ENCODE measurements at regions not wholly inside any gene's neighbourhood (a gene's known extent, or its start where the extent isn't known, plus 50 kb on each side); places are given as distances from the start of the nearest gene placed in this dataset.

GRCh38 chr2:221064058-221064854 is 507.8 kb downstream of the EPHA4 start:
- CTCF ChIA-PET = no interaction called here

GRCh38 chr2:221064880-221065279 is 507.2 kb downstream of the EPHA4 start:
- no peak for TF ChIP-seq SUZ12 (IDR thresholded peaks at IDR 0.05)
- TF ChIP-seq TARDBP (IDR thresholded peaks at IDR 0.05) = no peak
- no peak for TF ChIP-seq PKNOX1 (IDR thresholded peaks at IDR 0.05)
- TF ChIP-seq FOXM1 (IDR thresholded peaks at IDR 0.05; ENCODE audit: borderline replicate concordance) = no peak
- no peak for TF ChIP-seq L3MBTL2 (conservative IDR thresholded peaks at IDR 0.05)

More at GRCh38 chr2:221064058-221064854, 507.8 kb downstream of the EPHA4 start:
- POLR2A ChIA-PET = no interaction called here
- no peak for DNase-seq (ENCODE audit: extremely low spot score)
- TF ChIP-seq SP1 (IDR thresholded peaks at IDR 0.05) (no peak), NFRKB (IDR thresholded peaks at IDR 0.05) (no peak), FOXK2 (IDR thresholded peaks at IDR 0.05) (no peak), ELF4 (IDR thresholded peaks at IDR 0.05) (no peak), ARNT (IDR thresholded peaks at IDR 0.05) (no peak), L3MBTL2 (conservative IDR thresholded peaks at IDR 0.05) (no peak), SUZ12 (IDR thresholded peaks at IDR 0.05) (no peak), BHLHE40 (IDR thresholded peaks at IDR 0.05; ENCODE audit: borderline replicate concordance) (no peak), FOXM1 (IDR thresholded peaks at IDR 0.05; ENCODE audit: borderline replicate concordance) (no peak), ZNF384 (IDR thresholded peaks at IDR 0.05) (no peak), LEF1 (IDR thresholded peaks at IDR 0.05; ENCODE audit: borderline replicate concordance) (no peak), TARDBP (IDR thresholded peaks at IDR 0.05) (no peak), HDGF (IDR thresholded peaks at IDR 0.05; ENCODE audit: borderline replicate concordance) (no peak), FOXA1 (IDR thresholded peaks at IDR 0.05) (no peak), PKNOX1 (IDR thresholded peaks at IDR 0.05) (no peak), CTBP1 (IDR thresholded peaks at IDR 0.05; ENCODE audit: borderline replicate concordance) (no peak)

GRCh38 chr2:221068123-221068522 is 504.0 kb downstream of the EPHA4 start:
- ChIA-PET POLR2A (no interaction called here), CTCF (no interaction called here)
- DNase-seq (ENCODE audit: extremely low spot score) = no peak
- TF ChIP-seq LEF1 (IDR thresholded peaks at IDR 0.05; ENCODE audit: borderline replicate concordance) (no peak), ELF4 (IDR thresholded peaks at IDR 0.05) (no peak), ZNF384 (IDR thresholded peaks at IDR 0.05) (no peak), L3MBTL2 (conservative IDR thresholded peaks at IDR 0.05) (no peak), ARNT (IDR thresholded peaks at IDR 0.05) (no peak), HDGF (IDR thresholded peaks at IDR 0.05; ENCODE audit: borderline replicate concordance) (no peak), TARDBP (IDR thresholded peaks at IDR 0.05) (no peak), FOXA1 (IDR thresholded peaks at IDR 0.05) (no peak), SP1 (IDR thresholded peaks at IDR 0.05) (no peak)

More at GRCh38 chr2:221064880-221065279, 507.2 kb downstream of the EPHA4 start:
- ChIA-PET CTCF (no interaction called here), POLR2A (no interaction called here)
- DNase-seq (ENCODE audit: extremely low spot score) = no peak

- TF ChIP-seq FOXM1 (IDR thresholded peaks at IDR 0.05; ENCODE audit: borderline replicate concordance) = no peak
- TF ChIP-seq NFRKB (IDR thresholded peaks at IDR 0.05) = no peak
- no peak for TF ChIP-seq L3MBTL2 (conservative IDR thresholded peaks at IDR 0.05)
- no peak for TF ChIP-seq TARDBP (IDR thresholded peaks at IDR 0.05)
- TF ChIP-seq FOXA1 (IDR thresholded peaks at IDR 0.05) = no peak
- TF ChIP-seq ARNT (IDR thresholded peaks at IDR 0.05) = no peak
- CTCF ChIA-PET = no interaction called here
- DNase-seq (ENCODE audit: extremely low spot score) = no peak
- POLR2A ChIA-PET = no interaction called here
Measured at GRCh38 chr2:221070106-221070505, 502.0 kb downstream of the EPHA4 start.

GRCh38 chr2:221073326-221074049 is 498.6 kb downstream of the EPHA4 start:
- POLR2A ChIA-PET = no interaction called here
- TF ChIP-seq ELF4 (IDR thresholded peaks at IDR 0.05) = no peak
- no peak for TF ChIP-seq PKNOX1 (IDR thresholded peaks at IDR 0.05)
- no peak for TF ChIP-seq LEF1 (IDR thresholded peaks at IDR 0.05; ENCODE audit: borderline replicate concordance)
- no peak for TF ChIP-seq L3MBTL2 (conservative IDR thresholded peaks at IDR 0.05)
- no peak for TF ChIP-seq BHLHE40 (IDR thresholded peaks at IDR 0.05; ENCODE audit: borderline replicate concordance)
- no peak for TF ChIP-seq SP1 (IDR thresholded peaks at IDR 0.05)
- no peak for TF ChIP-seq CTBP1 (IDR thresholded peaks at IDR 0.05; ENCODE audit: borderline replicate concordance)
- no peak for TF ChIP-seq ARNT (IDR thresholded peaks at IDR 0.05)
- no peak for TF ChIP-seq SUZ12 (IDR thresholded peaks at IDR 0.05)
- no peak for TF ChIP-seq TARDBP (IDR thresholded peaks at IDR 0.05)
- CTCF ChIA-PET = no interaction called here
- no peak for DNase-seq (ENCODE audit: extremely low spot score)

- ChIA-PET CTCF (no interaction called here), POLR2A (no interaction called here)
- no peak for DNase-seq (ENCODE audit: extremely low spot score)
- TF ChIP-seq CTBP1 (IDR thresholded peaks at IDR 0.05; ENCODE audit: borderline replicate concordance) (no peak), NFRKB (IDR thresholded peaks at IDR 0.05) (no peak), TARDBP (IDR thresholded peaks at IDR 0.05) (no peak), FOXK2 (IDR thresholded peaks at IDR 0.05) (no peak), LEF1 (IDR thresholded peaks at IDR 0.05; ENCODE audit: borderline replicate concordance) (no peak), HDGF (IDR thresholded peaks at IDR 0.05; ENCODE audit: borderline replicate concordance) (no peak), SP1 (IDR thresholded peaks at IDR 0.05) (no peak), ARNT (IDR thresholded peaks at IDR 0.05) (no peak), SUZ12 (IDR thresholded peaks at IDR 0.05) (no peak), BHLHE40 (IDR thresholded peaks at IDR 0.05; ENCODE audit: borderline replicate concordance) (no peak), L3MBTL2 (conservative IDR thresholded peaks at IDR 0.05) (no peak), PKNOX1 (IDR thresholded peaks at IDR 0.05) (no peak), ZNF384 (IDR thresholded peaks at IDR 0.05) (no peak), FOXA1 (IDR thresholded peaks at IDR 0.05) (no peak), ELF4 (IDR thresholded peaks at IDR 0.05) (no peak), FOXM1 (IDR thresholded peaks at IDR 0.05; ENCODE audit: borderline replicate concordance) (no peak)
Measured at GRCh38 chr2:221074238-221074637, 497.9 kb downstream of the EPHA4 start.

All from HEK293T (cell line).